ENCODE measurements at regions not wholly inside any gene's neighbourhood (a gene's known extent, or its start where the extent isn't known, plus 50 kb on each side); places are given as distances from the start of the nearest gene placed in this dataset.

- no peak for TF ChIP-seq POLR2A (IDR thresholded peaks at IDR 0.05)
- TF ChIP-seq, protein P1, sequence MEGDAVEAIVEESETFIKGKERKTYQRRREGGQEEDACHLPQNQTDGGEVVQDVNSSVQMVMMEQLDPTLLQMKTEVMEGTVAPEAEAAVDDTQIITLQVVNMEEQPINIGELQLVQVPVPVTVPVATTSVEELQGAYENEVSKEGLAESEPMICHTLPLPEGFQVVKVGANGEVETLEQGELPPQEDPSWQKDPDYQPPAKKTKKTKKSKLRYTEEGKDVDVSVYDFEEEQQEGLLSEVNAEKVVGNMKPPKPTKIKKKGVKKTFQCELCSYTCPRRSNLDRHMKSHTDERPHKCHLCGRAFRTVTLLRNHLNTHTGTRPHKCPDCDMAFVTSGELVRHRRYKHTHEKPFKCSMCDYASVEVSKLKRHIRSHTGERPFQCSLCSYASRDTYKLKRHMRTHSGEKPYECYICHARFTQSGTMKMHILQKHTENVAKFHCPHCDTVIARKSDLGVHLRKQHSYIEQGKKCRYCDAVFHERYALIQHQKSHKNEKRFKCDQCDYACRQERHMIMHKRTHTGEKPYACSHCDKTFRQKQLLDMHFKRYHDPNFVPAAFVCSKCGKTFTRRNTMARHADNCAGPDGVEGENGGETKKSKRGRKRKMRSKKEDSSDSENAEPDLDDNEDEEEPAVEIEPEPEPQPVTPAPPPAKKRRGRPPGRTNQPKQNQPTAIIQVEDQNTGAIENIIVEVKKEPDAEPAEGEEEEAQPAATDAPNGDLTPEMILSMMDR (IDR thresholded peaks at IDR 0.05), result no peak
Measured at GRCh38 chr4:19945501-19945900, 306.2 kb upstream of the SLIT2 start.

All from adrenal gland (tissue), 5 donors.